ENCODE measurements at regions not wholly inside any gene's neighbourhood (a gene's known extent, or its start where the extent isn't known, plus 50 kb on each side); places are given as distances from the start of the nearest gene placed in this dataset.

DNA sequence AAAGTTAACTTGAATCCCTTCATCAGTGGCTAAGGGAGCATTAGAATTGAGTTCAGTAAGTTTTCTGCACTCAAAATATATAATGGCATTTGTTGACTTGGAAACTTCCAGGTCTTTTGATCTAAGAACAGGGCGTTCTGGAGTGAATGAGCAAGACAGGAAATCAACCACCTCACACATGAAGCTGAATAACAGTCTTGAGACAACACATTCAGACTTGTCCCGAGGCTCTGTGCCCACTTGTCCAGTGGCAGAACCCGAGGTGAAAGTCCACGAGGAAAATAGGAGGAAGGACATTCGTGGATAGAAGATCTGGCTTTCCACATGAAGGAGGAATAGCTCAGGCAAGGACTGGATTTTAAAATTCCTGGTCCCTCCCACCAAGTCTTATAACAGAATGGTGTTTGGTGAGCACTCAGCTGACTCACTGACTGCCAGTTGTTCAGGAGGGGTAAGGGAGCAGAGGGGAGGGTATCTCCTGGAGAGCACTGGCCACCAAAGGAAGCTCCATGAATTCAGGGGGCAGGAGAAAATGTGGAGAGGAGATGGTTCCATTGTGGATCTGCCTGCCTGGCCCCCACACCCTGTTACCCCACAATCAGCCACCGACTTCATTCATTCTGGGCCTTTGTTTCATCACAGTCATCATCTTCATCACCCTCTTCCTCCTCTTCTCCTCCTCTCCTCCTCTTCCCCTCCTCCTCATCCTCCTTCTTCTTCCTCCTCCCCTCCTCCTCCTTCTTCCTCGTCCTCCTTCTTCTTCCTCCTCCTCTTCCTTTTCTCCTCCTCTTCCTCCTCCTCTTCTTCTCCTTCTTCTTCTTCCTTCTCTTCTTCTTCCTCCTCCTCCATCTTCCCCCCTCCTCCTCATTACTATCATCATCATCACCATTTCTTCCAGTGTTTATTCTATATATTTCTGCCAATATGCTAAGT is 620.1 kb downstream of the MED13L start:
- H3K4me3 ChIP-seq (ENCODE audit: low read depth, low read length) = no peak overlapping the region
- TF ChIP-seq, protein P1, sequence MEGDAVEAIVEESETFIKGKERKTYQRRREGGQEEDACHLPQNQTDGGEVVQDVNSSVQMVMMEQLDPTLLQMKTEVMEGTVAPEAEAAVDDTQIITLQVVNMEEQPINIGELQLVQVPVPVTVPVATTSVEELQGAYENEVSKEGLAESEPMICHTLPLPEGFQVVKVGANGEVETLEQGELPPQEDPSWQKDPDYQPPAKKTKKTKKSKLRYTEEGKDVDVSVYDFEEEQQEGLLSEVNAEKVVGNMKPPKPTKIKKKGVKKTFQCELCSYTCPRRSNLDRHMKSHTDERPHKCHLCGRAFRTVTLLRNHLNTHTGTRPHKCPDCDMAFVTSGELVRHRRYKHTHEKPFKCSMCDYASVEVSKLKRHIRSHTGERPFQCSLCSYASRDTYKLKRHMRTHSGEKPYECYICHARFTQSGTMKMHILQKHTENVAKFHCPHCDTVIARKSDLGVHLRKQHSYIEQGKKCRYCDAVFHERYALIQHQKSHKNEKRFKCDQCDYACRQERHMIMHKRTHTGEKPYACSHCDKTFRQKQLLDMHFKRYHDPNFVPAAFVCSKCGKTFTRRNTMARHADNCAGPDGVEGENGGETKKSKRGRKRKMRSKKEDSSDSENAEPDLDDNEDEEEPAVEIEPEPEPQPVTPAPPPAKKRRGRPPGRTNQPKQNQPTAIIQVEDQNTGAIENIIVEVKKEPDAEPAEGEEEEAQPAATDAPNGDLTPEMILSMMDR (IDR thresholded peaks at IDR 0.05; ENCODE audit: control insufficient read depth, extremely low read depth, insufficient read depth) = no peak

DNA sequence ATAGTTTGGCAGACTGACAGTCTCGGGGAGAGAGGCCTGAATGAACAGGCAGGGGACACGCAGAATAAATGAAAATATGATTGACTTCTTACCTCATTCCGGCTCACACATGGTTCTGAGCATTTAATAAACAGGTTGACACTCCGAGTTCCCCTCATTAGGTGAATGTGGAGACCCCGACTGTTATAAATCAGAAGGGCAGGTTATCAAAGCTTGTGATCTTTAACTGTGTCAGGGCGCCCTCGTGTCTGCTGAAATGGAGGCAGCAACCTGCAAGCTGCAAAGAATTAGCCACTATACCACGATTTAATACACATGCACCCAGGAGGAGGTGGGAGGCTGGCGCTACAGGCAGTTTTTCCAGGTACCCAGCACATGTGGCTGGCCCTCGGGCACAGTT is 627.5 kb downstream of the MED13L start:
- TF ChIP-seq, protein P1 (IDR thresholded peaks at IDR 0.05; ENCODE audit: control insufficient read depth, extremely low read depth, insufficient read depth) = no peak
- no peak for DNase-seq (ENCODE audit: low read depth)
- no peak overlapping the region for H3K4me3 ChIP-seq (ENCODE audit: low read depth, low read length)

More for the DNA sequence above, 620.1 kb downstream of the MED13L start:
- no peak for DNase-seq (ENCODE audit: low read depth)

DNA sequence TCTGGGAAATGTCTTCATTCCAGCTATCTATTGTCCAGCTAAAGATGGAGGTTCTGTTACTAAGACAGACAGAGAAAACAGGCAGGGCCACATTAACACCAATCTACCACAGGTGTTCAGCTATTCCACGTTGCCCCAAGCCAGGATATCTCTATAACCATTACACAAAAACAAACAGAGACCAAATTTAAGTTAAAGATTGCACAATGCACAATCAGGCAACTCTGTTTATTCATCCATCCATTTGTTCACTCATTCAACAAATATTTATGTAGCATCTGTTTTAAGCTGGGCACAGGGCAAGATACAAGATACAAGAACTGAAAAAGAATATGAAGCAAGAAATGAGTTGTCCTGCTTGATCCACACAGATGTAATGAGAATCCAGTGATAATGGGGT is 629.0 kb downstream of the MED13L start:
- no peak overlapping the region for H3K4me3 ChIP-seq (ENCODE audit: low read depth, low read length)
- TF ChIP-seq, protein P1 (IDR thresholded peaks at IDR 0.05; ENCODE audit: control insufficient read depth, extremely low read depth, insufficient read depth) = no peak
- no peak for DNase-seq (ENCODE audit: low read depth)

GRCh38 chr12:115646210-115646609 is 631.3 kb downstream of the MED13L start:
- no peak overlapping the region for H3K4me3 ChIP-seq (ENCODE audit: low read depth, low read length)
- DNase-seq (ENCODE audit: low read depth) = no peak
- TF ChIP-seq, protein P1 (IDR thresholded peaks at IDR 0.05; ENCODE audit: control insufficient read depth, extremely low read depth, insufficient read depth) = no peak

DNA sequence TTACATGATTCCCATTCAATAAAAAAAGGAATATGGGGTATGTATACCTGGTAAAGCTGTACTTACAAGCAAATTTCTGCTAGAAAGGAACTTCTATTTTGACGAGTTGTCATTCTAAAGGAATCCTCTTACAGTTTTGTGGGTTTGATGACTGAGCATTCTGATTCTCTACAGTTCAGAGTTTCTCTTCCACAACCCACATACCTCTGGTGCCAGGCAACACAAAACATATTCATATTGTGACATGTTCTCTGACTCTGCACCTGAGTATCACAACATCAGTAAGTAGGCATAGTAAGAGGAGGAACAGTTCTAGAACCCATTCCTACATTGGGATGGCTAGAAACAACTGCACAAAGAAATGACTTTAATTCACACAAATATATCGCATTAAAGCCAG is 636.6 kb downstream of the MED13L start:
- TF ChIP-seq, protein P1 (IDR thresholded peaks at IDR 0.05; ENCODE audit: control insufficient read depth, extremely low read depth, insufficient read depth) = no peak
- no peak overlapping the region for H3K4me3 ChIP-seq (ENCODE audit: low read depth, low read length)
- no peak for DNase-seq (ENCODE audit: low read depth)

DNA sequence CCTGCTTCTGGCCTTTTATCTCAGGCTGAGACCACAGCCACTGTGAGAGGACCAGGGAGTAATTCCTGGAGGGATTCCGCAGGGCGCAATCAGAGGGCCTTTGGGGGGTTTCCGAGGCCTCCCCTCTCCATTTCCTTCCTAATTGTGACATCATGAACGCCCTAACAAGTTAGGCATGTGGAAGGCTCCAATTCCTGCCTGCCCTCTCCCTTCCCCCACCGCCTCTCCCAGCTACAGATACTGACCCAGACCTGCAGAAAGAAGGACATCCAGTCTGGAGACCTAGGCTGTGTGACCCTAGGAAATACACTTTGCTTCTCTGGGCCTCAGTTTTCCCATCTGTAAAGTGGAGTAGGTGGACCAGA is 637.9 kb downstream of the MED13L start:
- H3K4me3 ChIP-seq (ENCODE audit: low read depth, low read length) = no peak overlapping the region
- TF ChIP-seq, protein P1 (IDR thresholded peaks at IDR 0.05; ENCODE audit: control insufficient read depth, extremely low read depth, insufficient read depth) = no peak
- no peak for DNase-seq (ENCODE audit: low read depth)
